Loucy (cell line): ENCODE measurements at regions not wholly inside any gene's neighbourhood (a gene's known extent, or its start where the extent isn't known, plus 50 kb on each side); places are given as distances from the start of the nearest gene placed in this dataset.

Experiments used
- H2AFZ ChIP-seq: fragments of 200-600 bp; sonication (generic); 2 replicates; pipeline ENCODE4 v1.6.0; 2016; ENCODE audit warnings: antibody characterized with exemption, mild to moderate bottlenecking, low read length, moderate library complexity
- H3F3A ChIP-seq: fragments of 200-600 bp; 2 replicates; pipeline ENCODE4 v1.6.0; 2016; ENCODE audit warnings: antibody characterized with exemption, low read depth, mild to moderate bottlenecking
- H3K27me3 ChIP-seq: fragments of 200-600 bp; sonication (generic); 2 replicates; pipeline ENCODE4 v1.6.1; 2014; ENCODE audit warnings: low read length, mild to moderate bottlenecking; ENCODE audit not compliant: insufficient read depth, poor library complexity, severe bottlenecking
- H3K36me3 ChIP-seq: fragments of 200-600 bp; sonication (generic); 2 replicates; pipeline ENCODE4 v1.6.1; 2016; ENCODE audit warnings: low read length; ENCODE audit not compliant: insufficient read depth
- H3K4me1 ChIP-seq: fragments of 200-600 bp; sonication (generic); 2 replicates; pipeline ENCODE4 v1.5.1; 2014; ENCODE audit warnings: low read length, mild to moderate bottlenecking; ENCODE audit not compliant: insufficient read depth, poor library complexity, severe bottlenecking
- H3K4me2 ChIP-seq: fragments of 200-600 bp; sonication (generic); 2 replicates; pipeline ENCODE4 v1.6.0; 2014; ENCODE audit warnings: antibody characterized with exemption, low read length, low read depth, mild to moderate bottlenecking; ENCODE audit not compliant: poor library complexity, severe bottlenecking
- H3K4me3 ChIP-seq: fragments of 200-600 bp; sonication (generic); 2 replicates; pipeline ENCODE4 v1.5.1; 2014; ENCODE audit warnings: low read length, mild to moderate bottlenecking, mixed read lengths; ENCODE audit not compliant: poor library complexity, severe bottlenecking
- H3K79me2 ChIP-seq: fragments of 200-600 bp; sonication (generic); 2 replicates; pipeline ENCODE4 v1.6.1; 2014; ENCODE audit warnings: low read length; ENCODE audit not compliant: insufficient read depth
- H3K9ac ChIP-seq: fragments of 200-600 bp; sonication (generic); 2 replicates; pipeline ENCODE4 v1.6.0; 2014; ENCODE audit warnings: mild to moderate bottlenecking, low read depth, low read length, moderate library complexity; ENCODE audit not compliant: poor library complexity, severe bottlenecking
- H3K9me2 ChIP-seq: fragments of 200-600 bp; sonication (generic); replicated peaks from 2 replicates; pipeline ENCODE4 v1.6.1; 2016; ENCODE audit warnings: low read depth, low read length, mixed read lengths
- H3K9me3 ChIP-seq: fragments of 200-600 bp; sonication (generic); 2 replicates; pipeline ENCODE4 v1.6.1; 2014; ENCODE audit warnings: mild to moderate bottlenecking, antibody characterized with exemption, low read length, low read depth; ENCODE audit not compliant: insufficient read depth
- H4K20me1 ChIP-seq: fragments of 200-600 bp; sonication (generic); 2 replicates; pipeline ENCODE4 v1.6.0; 2014; ENCODE audit warnings: antibody characterized with exemption, low read length, mild to moderate bottlenecking; ENCODE audit not compliant: insufficient read depth, poor library complexity, severe bottlenecking
- EZH2phosphoT487 ChIP-seq: fragments of 200-600 bp; IDR thresholded peaks from 2 replicates; pipeline ENCODE4 v1.6.1; 2018; ENCODE audit warnings: antibody characterized with exemption, mild to moderate bottlenecking, moderate library complexity, borderline replicate concordance
- TF ChIP-seq, protein P1 (sequence below): fragments of 200-600 bp; sonication (generic); conservative IDR thresholded peaks from 2 replicates; pipeline ENCODE4 v1.5.1; 2014; ENCODE audit warnings: mild to moderate bottlenecking, antibody characterized with exemption, low read length

DNA sequence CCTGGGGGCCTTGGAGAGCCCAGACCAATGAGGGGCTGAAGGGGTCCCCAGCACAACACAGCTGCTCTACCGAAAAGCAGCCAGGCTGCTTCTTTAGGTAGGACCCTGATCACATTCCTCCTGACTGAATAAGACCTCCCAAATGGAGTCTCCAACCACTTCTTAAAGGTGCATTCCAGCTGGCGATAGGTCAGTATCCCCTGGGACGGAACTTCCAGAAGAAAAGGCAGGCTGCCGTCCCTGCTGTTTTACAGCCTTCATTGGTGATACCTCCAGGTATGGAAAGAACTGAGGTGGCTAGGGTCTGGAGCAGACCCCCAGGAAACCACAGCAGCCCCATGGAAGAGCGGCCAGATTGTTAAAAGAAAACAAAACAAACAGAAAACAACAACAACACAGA, 340.6 kb downstream of the BTG1 start:
- no peaks in the 10 kb centered on the region for H3K36me3 ChIP-seq
- no peaks in the 10 kb centered on the region for H3K9me3 ChIP-seq
- no peak overlapping the region for H2AFZ ChIP-seq
- no peak overlapping the region for H3K4me2 ChIP-seq
- H3K9me2 ChIP-seq = no peaks in the 10 kb centered on the region
- no peaks in the 10 kb centered on the region for H3K4me1 ChIP-seq
- TF ChIP-seq, protein P1, sequence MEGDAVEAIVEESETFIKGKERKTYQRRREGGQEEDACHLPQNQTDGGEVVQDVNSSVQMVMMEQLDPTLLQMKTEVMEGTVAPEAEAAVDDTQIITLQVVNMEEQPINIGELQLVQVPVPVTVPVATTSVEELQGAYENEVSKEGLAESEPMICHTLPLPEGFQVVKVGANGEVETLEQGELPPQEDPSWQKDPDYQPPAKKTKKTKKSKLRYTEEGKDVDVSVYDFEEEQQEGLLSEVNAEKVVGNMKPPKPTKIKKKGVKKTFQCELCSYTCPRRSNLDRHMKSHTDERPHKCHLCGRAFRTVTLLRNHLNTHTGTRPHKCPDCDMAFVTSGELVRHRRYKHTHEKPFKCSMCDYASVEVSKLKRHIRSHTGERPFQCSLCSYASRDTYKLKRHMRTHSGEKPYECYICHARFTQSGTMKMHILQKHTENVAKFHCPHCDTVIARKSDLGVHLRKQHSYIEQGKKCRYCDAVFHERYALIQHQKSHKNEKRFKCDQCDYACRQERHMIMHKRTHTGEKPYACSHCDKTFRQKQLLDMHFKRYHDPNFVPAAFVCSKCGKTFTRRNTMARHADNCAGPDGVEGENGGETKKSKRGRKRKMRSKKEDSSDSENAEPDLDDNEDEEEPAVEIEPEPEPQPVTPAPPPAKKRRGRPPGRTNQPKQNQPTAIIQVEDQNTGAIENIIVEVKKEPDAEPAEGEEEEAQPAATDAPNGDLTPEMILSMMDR = no peak
- no peak for TF ChIP-seq EZH2phosphoT487
- H4K20me1 ChIP-seq = no peaks in the 10 kb centered on the region
- no peaks in the 10 kb centered on the region for H3K27me3 ChIP-seq
- H3K79me2 ChIP-seq = no peaks in the 10 kb centered on the region
- no peak overlapping the region for H3K4me3 ChIP-seq
- H3K9ac ChIP-seq = no peak overlapping the region
- no peaks in the 10 kb centered on the region for H3F3A ChIP-seq

DNA sequence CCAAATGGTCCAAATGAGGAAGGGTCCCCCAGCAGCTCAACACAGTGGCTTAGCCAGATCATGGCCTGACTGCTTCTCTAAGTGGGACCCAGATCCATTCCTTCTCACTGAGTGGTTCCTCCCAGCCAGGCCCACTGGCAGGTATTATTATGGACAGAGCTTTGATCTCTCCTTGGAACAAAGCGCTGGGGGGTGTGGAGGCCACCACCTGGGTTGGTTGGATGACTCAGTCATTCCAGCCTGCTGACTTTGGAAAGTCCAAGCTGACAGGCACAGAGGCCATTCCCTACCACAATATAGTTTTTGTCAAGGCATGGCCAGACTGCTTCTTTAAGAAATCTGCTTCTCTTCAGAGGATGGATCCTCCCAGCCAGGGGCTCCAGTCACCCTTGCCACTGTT, 341.1 kb downstream of the BTG1 start:
- Histone ChIP-seq H3K4me1 (no peaks in the 10 kb centered on the region), H3K9me2 (no peaks in the 10 kb centered on the region), H2AFZ (no peak overlapping the region), H3K4me2 (no peak overlapping the region), H3K9ac (no peak overlapping the region), H3K9me3 (no peaks in the 10 kb centered on the region), H4K20me1 (no peaks in the 10 kb centered on the region), H3F3A (no peaks in the 10 kb centered on the region), H3K4me3 (no peak overlapping the region), H3K36me3 (no peaks in the 10 kb centered on the region), H3K27me3 (no peaks in the 10 kb centered on the region), H3K79me2 (no peaks in the 10 kb centered on the region)
- no peak for TF ChIP-seq EZH2phosphoT487
- TF ChIP-seq, protein P1 = no peak

DNA sequence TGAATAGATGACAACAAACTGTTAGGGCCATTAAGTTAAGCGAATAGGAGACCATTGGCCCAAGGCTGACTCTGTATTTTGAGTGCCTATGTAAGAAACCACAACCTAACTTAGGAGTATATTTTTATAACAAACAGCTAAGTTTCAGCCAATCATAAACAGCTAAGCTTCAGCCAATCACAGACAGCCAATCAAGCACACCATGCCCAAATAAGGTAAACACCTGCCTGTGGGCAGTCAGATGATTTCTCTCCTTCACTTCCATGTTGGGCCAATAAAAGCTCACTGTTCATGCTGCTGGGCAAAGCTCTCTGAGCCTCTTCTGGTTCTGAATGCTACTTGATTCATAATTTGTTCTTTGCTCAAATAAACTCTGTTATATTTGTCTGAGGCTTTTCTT, 344.6 kb downstream of the BTG1 start:
- no peaks in the 10 kb centered on the region for H3K4me1 ChIP-seq
- H3K36me3 ChIP-seq = no peaks in the 10 kb centered on the region
- no peaks in the 10 kb centered on the region for H3K79me2 ChIP-seq
- no peaks in the 10 kb centered on the region for H4K20me1 ChIP-seq
- H2AFZ ChIP-seq = no peak overlapping the region
- no peak overlapping the region for H3K4me2 ChIP-seq
- no peak overlapping the region for H3K4me3 ChIP-seq
- no peaks in the 10 kb centered on the region for H3F3A ChIP-seq
- H3K9me2 ChIP-seq = no peaks in the 10 kb centered on the region
- TF ChIP-seq, protein P1 = no peak
- no peak for TF ChIP-seq EZH2phosphoT487
- H3K9me3 ChIP-seq = no peaks in the 10 kb centered on the region
- no peak overlapping the region for H3K9ac ChIP-seq
- no peaks in the 10 kb centered on the region for H3K27me3 ChIP-seq
